ENCODE measurements at regions not wholly inside any gene's neighbourhood (a gene's known extent, or its start where the extent isn't known, plus 50 kb on each side); places are given as distances from the start of the nearest gene placed in this dataset.

DNA sequence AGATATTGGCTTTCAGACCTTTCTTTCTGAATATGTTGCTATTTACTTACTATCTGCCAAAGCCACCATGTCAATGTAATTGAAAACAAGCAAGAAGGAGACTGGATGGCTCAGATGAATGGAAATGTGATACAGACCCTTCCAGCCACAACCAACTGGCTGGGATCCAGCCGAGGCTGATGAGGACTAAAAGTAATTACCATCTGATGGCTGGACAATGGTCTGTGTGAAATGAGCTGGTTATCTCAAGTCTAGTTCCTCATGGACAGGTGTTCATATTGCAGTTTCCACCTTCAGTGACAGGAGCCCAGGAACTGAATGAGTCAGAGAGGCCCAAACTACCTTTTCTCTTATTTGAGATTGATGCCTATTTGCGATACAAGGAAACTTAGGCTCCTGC, 267.5 kb downstream of the GATA3 start:
- no peak overlapping the region for H3K27ac ChIP-seq
- H3K9me3 ChIP-seq (ENCODE audit: low read depth): no peaks in the 10 kb centered on the region
- H3K27me3 ChIP-seq: peaks cover 83% of the 10 kb centered on the region
- DNase-seq (ENCODE audit: low read depth in 1 of 2, low spot score in 1 of 2): no peak
- no peaks in the 10 kb centered on the region for H3K36me3 ChIP-seq
- TF ChIP-seq, protein P1, sequence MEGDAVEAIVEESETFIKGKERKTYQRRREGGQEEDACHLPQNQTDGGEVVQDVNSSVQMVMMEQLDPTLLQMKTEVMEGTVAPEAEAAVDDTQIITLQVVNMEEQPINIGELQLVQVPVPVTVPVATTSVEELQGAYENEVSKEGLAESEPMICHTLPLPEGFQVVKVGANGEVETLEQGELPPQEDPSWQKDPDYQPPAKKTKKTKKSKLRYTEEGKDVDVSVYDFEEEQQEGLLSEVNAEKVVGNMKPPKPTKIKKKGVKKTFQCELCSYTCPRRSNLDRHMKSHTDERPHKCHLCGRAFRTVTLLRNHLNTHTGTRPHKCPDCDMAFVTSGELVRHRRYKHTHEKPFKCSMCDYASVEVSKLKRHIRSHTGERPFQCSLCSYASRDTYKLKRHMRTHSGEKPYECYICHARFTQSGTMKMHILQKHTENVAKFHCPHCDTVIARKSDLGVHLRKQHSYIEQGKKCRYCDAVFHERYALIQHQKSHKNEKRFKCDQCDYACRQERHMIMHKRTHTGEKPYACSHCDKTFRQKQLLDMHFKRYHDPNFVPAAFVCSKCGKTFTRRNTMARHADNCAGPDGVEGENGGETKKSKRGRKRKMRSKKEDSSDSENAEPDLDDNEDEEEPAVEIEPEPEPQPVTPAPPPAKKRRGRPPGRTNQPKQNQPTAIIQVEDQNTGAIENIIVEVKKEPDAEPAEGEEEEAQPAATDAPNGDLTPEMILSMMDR (IDR thresholded peaks at IDR 0.05; ENCODE audit: low read depth, low read length): no peak
- H3K4me3 ChIP-seq: no peak overlapping the region
- no peaks in the 10 kb centered on the region for H3K4me1 ChIP-seq (ENCODE audit: low read depth)

DNA sequence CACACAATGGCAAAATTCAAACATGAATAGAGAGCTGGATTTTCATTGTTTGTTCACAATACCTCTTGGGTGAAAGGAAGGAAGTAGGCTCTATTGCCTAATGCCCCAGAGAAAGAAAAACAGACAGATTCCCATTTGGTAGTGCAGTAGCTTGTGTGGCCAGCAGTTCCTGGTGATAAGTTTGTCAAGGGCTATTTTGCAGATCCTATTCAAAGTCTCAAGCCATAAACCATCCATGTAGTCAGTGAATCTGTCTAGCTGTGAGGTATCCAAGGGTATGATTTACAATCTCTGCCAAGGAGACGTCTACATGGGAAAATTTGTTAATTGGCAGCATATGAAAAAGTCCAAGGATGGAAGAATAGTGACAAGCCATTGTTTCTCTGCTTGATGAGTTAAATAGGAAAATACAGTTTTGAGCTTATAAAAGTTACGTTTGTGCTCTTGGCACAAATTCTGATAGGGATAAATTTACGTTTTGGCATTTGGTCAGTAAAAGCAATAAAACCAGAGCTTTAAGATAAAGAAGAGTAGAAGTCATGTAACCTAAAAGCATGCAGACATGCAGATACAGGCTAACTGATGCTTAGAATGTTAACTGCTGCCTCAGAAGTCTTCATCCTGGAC, 269.1 kb downstream of the GATA3 start:
- Histone ChIP-seq H3K36me3 (no peaks in the 10 kb centered on the region), H3K27me3 (peaks cover 90% of the 10 kb centered on the region), H3K27ac (no peak overlapping the region), H3K4me1 (ENCODE audit: low read depth) (no peaks in the 10 kb centered on the region), H3K4me3 (no peak overlapping the region), H3K9me3 (ENCODE audit: low read depth) (no peaks in the 10 kb centered on the region)
- peak in 1 of 2 donors; percentile 53 for DNase-seq (ENCODE audit: low read depth in 1 of 2, low spot score in 1 of 2)
- TF ChIP-seq, protein P1 (IDR thresholded peaks at IDR 0.05; ENCODE audit: low read depth, low read length): no peak

DNA sequence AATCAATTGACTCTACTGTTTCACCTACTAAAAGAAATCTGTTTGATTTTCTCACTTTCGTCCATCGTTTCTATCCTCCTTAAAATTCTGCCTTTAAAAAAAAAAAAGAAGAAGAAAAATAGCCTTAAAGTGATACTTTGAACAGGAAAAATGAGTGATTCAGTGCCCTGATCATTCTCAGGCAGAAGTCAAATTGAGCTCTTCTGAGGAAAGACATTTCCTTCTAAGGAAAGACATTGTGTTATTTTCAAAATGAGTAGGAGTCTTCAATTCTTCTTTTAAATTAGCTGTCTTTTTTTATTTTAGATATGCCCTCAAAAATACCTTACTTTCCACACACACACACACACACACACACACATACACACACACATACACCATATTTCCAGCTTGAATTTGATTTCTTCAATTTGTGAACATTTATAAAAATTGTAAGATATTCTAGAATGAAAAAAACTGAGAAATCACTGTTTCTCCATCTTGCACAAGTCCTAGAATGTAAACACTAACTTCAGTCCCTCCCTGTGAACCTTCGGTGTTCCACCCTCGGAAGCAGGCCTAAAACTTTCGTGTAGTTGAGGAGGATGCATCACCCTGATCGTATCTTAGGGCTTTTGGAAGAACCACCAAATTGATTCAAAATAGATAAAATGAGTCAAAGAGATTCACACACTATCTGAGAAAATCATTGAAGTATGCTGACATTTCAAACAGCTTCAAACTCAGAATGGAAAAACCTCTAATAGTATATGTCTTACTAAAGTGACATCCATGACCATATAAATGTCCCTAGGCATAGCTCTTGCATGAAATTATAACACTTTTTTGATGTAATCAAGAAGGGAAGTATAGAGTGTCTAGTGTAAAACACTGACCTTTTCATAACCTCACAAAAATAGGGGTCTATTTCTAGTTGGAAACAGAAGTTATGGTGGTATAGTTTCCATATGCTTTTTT, 270.8 kb downstream of the GATA3 start:
- TF ChIP-seq, protein P1 (IDR thresholded peaks at IDR 0.05; ENCODE audit: low read depth, low read length): no peak
- H3K4me3 ChIP-seq: no peak overlapping the region
- no peaks in the 10 kb centered on the region for H3K4me1 ChIP-seq (ENCODE audit: low read depth)
- no peaks in the 10 kb centered on the region for H3K36me3 ChIP-seq
- no peak overlapping the region for H3K27ac ChIP-seq
- no peaks in the 10 kb centered on the region for H3K9me3 ChIP-seq (ENCODE audit: low read depth)
- no peak for DNase-seq (ENCODE audit: low read depth in 1 of 2, low spot score in 1 of 2)
- H3K27me3 ChIP-seq: peaks cover 93% of the 10 kb centered on the region

DNA sequence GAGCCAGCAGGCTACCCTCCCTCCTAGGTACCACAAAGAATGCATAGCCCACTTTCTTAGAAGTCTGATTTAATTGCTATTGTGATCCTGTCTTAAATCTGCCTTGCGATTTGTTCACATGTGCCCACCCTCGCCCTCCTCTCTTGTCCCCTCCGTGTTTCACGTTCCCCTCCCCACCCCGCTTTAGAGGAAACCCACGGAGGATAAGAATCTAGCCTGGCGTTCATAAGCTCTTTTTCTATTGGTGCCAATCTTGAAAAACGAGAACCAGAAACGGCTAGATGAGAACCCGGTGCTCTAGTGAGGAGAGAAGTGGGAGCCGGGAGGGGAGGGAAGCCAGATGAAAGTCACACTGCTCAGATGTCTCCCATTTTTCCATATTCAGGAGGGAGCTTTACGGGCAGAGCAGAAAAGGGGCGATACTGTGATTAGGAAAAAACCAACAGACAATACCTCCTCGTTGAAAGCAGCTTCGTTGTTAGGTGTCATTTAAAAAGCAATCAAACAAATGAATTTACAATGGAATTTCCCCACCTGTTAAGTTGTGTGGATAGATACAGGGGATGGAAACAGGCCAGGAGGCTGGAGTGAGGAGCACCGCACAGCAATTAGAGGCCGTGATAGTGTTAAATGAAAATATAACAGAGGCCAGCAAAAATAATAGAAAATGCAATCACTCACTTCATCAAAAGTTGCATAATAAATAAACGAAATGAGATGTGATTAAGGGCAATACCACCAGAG, 272.1 kb downstream of the GATA3 start:
- H3K4me1 ChIP-seq (ENCODE audit: low read depth): no peaks in the 10 kb centered on the region
- TF ChIP-seq, protein P1 (IDR thresholded peaks at IDR 0.05; ENCODE audit: low read depth, low read length): no peak
- H3K27me3 ChIP-seq: peaks cover 93% of the 10 kb centered on the region
- no peaks in the 10 kb centered on the region for H3K36me3 ChIP-seq
- H3K9me3 ChIP-seq (ENCODE audit: low read depth): no peaks in the 10 kb centered on the region
- no peak for DNase-seq (ENCODE audit: low read depth in 1 of 2, low spot score in 1 of 2)
- H3K27ac ChIP-seq: no peak overlapping the region
- no peak overlapping the region for H3K4me3 ChIP-seq

DNA sequence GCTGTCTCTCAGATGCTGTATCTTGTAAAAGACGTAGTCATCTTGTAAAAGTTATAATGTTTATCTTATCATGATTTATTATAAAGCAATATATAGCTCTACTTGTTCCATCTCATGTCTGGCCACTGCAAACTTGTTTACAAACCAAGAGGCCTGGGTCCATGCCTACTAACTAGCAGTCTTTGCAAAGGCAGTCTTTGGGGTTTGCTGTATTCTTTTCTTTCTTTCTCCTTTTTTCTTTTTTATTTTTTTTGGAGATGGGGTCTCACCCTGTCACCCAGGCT, 272.6 kb downstream of the GATA3 start:
- Histone ChIP-seq H3K4me1 (ENCODE audit: low read depth) (peaks cover 2% of the 10 kb centered on the region), H3K9me3 (ENCODE audit: low read depth) (no peaks in the 10 kb centered on the region), H3K27ac (no peak overlapping the region), H3K36me3 (no peaks in the 10 kb centered on the region), H3K27me3 (peaks cover 91% of the 10 kb centered on the region), H3K4me3 (no peak overlapping the region)
- TF ChIP-seq, protein P1 (IDR thresholded peaks at IDR 0.05; ENCODE audit: low read depth, low read length): no peak
- DNase-seq (ENCODE audit: low read depth in 1 of 2, low spot score in 1 of 2): no peak
